SK-N-SH (cell line): ENCODE measurements at regions not wholly inside any gene's neighbourhood (a gene's known extent, or its start where the extent isn't known, plus 50 kb on each side); places are given as distances from the start of the nearest gene placed in this dataset.
"Not testable (repeated sequence)": the region's sequence is repeated elsewhere in the genome, so short reads cannot be mapped to it uniquely, and the experiment has no call there.

Experiments used
- CTCF ChIA-PET: fragments of 300-600, 350-600 bp; formaldehyde crosslinking; extraction: SDS; loops from one replicate; lab custom pipeline; 2021; lab: Yijun Ruan, JAX
- POLR2A ChIA-PET: fragments of 350-600 bp; sonication (Branson Sonifier 250); formaldehyde crosslinking; extraction: SDS; loops from one replicate; lab custom pipeline; 2020; ENCODE audit warnings: antibody characterized with exemption, inconsistent platforms; lab: Yijun Ruan, JAX
- DNase-seq: peaks from one replicate; pipeline ENCODE4 v3.0.0; 2012
- H2AFZ ChIP-seq: fragments of 200-600 bp; sonication (generic); 2 replicates; pipeline ENCODE4 v1.8.1; 2016; ENCODE audit warnings: antibody characterized with exemption, mild to moderate bottlenecking, low read depth
- H3F3A ChIP-seq: fragments of 200-600 bp; sonication (generic); replicated peaks from 2 replicates; pipeline ENCODE3; 2016; ENCODE audit warnings: antibody characterized with exemption, mild to moderate bottlenecking; ENCODE audit not compliant: insufficient read depth
- H3K27ac ChIP-seq, 2 experiments: fragments of 200-500 bp in 1 of 2; fragments of 200-600 bp in 1 of 2; sonication (Bioruptor generic) in 1 of 2; sonication (generic), shearing (Covaris generic) in 1 of 2; 2 replicates each; pipeline versions ENCODE4 v1.5.1 to v1.6.1; 2014 to 2016; ENCODE audit warnings: low read depth in 2 of 2, inconsistent platforms in 1 of 2, low read length in 1 of 2, mild to moderate bottlenecking in 1 of 2, mixed read lengths in 1 of 2
- H3K27me3 ChIP-seq: fragments of 200-600 bp; sonication (generic), shearing (Covaris generic); 2 replicates; pipeline ENCODE4 v1.6.1; 2016; ENCODE audit warnings: mixed run types; ENCODE audit not compliant: insufficient read depth
- H3K36me3 ChIP-seq, 2 experiments: fragments of 200-500 bp in 1 of 2; fragments of 200-600 bp in 1 of 2; sonication (Bioruptor generic) in 1 of 2; sonication (generic) in 1 of 2; replicated peaks in 1 of 2; 2 replicates each; pipeline versions ENCODE3 to v1.5.1; 2014 to 2016; ENCODE audit warnings: low read length in 1 of 2, mild to moderate bottlenecking in 1 of 2; ENCODE audit not compliant: insufficient read depth in 2 of 2, control insufficient read depth in 1 of 2
- H3K4me1 ChIP-seq, 2 experiments: fragments of 200-500 bp in 1 of 2; fragments of 200-600 bp in 1 of 2; sonication (Bioruptor generic) in 1 of 2; sonication (generic), shearing (Covaris generic) in 1 of 2; 2 replicates each; pipeline versions ENCODE4 v1.5.1 to v1.6.1; 2014 to 2016; ENCODE audit warnings: low read depth in 1 of 2, low read length in 1 of 2, mixed run types in 1 of 2; ENCODE audit not compliant: insufficient read depth in 2 of 2, control insufficient read depth in 1 of 2
- H3K4me2 ChIP-seq: fragments of 200-600 bp; sonication (generic), shearing (Covaris generic); 2 replicates; pipeline ENCODE4 v1.6.1; 2017; ENCODE audit warnings: mixed run types
- H3K4me3 ChIP-seq, 2 experiments: fragments of 200-500 bp in 1 of 2; fragments of 200-600 bp in 1 of 2; sonication (Bioruptor generic) in 1 of 2; sonication (generic), shearing (Covaris generic) in 1 of 2; 2 replicates each; pipeline versions ENCODE4 v1.5.1 to v1.8.1; 2014 to 2016; ENCODE audit warnings: low read depth in 2 of 2, inconsistent platforms in 1 of 2, low read length in 1 of 2, mild to moderate bottlenecking in 1 of 2, mixed read lengths in 1 of 2, moderate library complexity in 1 of 2
- H3K79me2 ChIP-seq: fragments of 200-600 bp; sonication (generic); 2 replicates; pipeline ENCODE4 v1.8.1; 2017; ENCODE audit warnings: mild to moderate bottlenecking; ENCODE audit not compliant: insufficient read depth
- H3K9ac ChIP-seq: fragments of 200-600 bp; sonication (generic); 2 replicates; pipeline ENCODE4 v1.6.1; 2017; ENCODE audit warnings: mixed run types
- H3K9me2 ChIP-seq: fragments of 200-600 bp; sonication (generic); 2 replicates; pipeline ENCODE4 v1.6.1; 2017; ENCODE audit warnings: mixed run types
- H3K9me3 ChIP-seq: fragments of 200-600 bp; sonication (generic); 2 replicates; pipeline ENCODE4 v1.6.1; 2017; ENCODE audit warnings: mixed run types, mild to moderate bottlenecking, moderate library complexity
- H4K20me1 ChIP-seq: fragments of 200-600 bp; sonication (generic); 2 replicates; pipeline ENCODE4 v1.6.1; 2017; ENCODE audit warnings: mild to moderate bottlenecking, mixed run types; ENCODE audit not compliant: insufficient read depth
- CTCF ChIP-seq: fragments of 200-600 bp; sonication (generic); IDR thresholded peaks from 2 replicates; pipeline ENCODE4 v1.6.1; 2017; ENCODE audit warnings: antibody characterized with exemption, mild to moderate bottlenecking, moderate library complexity
- EP300 ChIP-seq, 2 experiments: IDR thresholded peaks; 2 replicates each; pipeline versions ENCODE4 v1.4.0 to v1.6.1; 2012; ENCODE audit warnings: borderline replicate concordance in 1 of 2, low read depth in 1 of 2, low read length in 1 of 2
- FOSL2 ChIP-seq: IDR thresholded peaks from 2 replicates; pipeline ENCODE4 v1.4.0; 2012; ENCODE audit warnings: low read depth, mild to moderate bottlenecking, moderate library complexity, borderline replicate concordance
- FOXJ3 ChIP-seq: sonication (generic); formaldehyde crosslinking; IDR thresholded peaks from 2 replicates; pipeline ENCODE4 v1.5.1; 2020; ENCODE audit warnings: mild to moderate bottlenecking, missing genetic modification reagents
- FOXM1 ChIP-seq: IDR thresholded peaks from 2 replicates; pipeline ENCODE4 v1.4.0; 2012; ENCODE audit warnings: low read depth, mild to moderate bottlenecking
- GATA2 ChIP-seq: sonication (generic); formaldehyde crosslinking; IDR thresholded peaks from 2 replicates; pipeline ENCODE4 v1.5.0; 2020; ENCODE audit warnings: mild to moderate bottlenecking, missing genetic modification reagents
- MAX ChIP-seq: IDR thresholded peaks from 2 replicates; pipeline ENCODE4 v1.4.0; 2012; ENCODE audit warnings: low read depth
- MEF2A ChIP-seq: IDR thresholded peaks from 2 replicates; pipeline ENCODE4 v1.4.0; 2012; ENCODE audit warnings: low read depth, borderline replicate concordance
- MXI1 ChIP-seq: IDR thresholded peaks from 2 replicates; pipeline ENCODE4 v1.6.1; 2012; ENCODE audit warnings: mild to moderate bottlenecking, low read depth, low read length, improper control_type of control experiment
- NFIC ChIP-seq: IDR thresholded peaks from 2 replicates; pipeline ENCODE4 v1.4.0; 2012; ENCODE audit warnings: borderline replicate concordance
- REST ChIP-seq: IDR thresholded peaks from 2 replicates; pipeline ENCODE4 v1.6.1; 2012; ENCODE audit warnings: mild to moderate bottlenecking, low read depth, low read length, moderate library complexity
- RFX5 ChIP-seq: IDR thresholded peaks from 2 replicates; pipeline ENCODE4 v1.6.1; 2012; ENCODE audit warnings: mild to moderate bottlenecking, improper control_type of control experiment, low read length
- RXRA ChIP-seq: IDR thresholded peaks from 2 replicates; pipeline ENCODE4 v1.4.0; 2012; ENCODE audit warnings: low read depth, mild to moderate bottlenecking, borderline replicate concordance
- TCF12 ChIP-seq: IDR thresholded peaks from 2 replicates; pipeline ENCODE4 v1.4.0; 2012
- TEAD4 ChIP-seq: IDR thresholded peaks from 2 replicates; pipeline ENCODE4 v1.4.0; 2012; ENCODE audit warnings: mild to moderate bottlenecking, borderline replicate concordance; ENCODE audit not compliant: insufficient read depth
- USF1 ChIP-seq: IDR thresholded peaks from 2 replicates; pipeline ENCODE4 v1.4.0; 2012; ENCODE audit warnings: low read depth, borderline replicate concordance
- USF2 ChIP-seq: fragments of 150-350 bp; IDR thresholded peaks from 2 replicates; pipeline ENCODE4 v1.6.1; 2017; ENCODE audit warnings: antibody characterized with exemption, low read length, low read depth, borderline replicate concordance
- ZBTB33 ChIP-seq: IDR thresholded peaks from 2 replicates; pipeline ENCODE4 v1.4.0; 2012; ENCODE audit warnings: low read depth, borderline replicate concordance
- WGBS: methylation state at CpG from one replicate; pipeline ENCODE4 v1.1.6; 2017; ENCODE audit warnings: low lambda C conversion rate; 5-methylcytosine and 5-hydroxymethylcytosine counted together

GRCh38 chr11:87803748-87804147, 371.5 kb downstream of the RAB38 start (continued):
- TF ChIP-seq FOXJ3: no peak
- TF ChIP-seq MXI1: no peak
- no peak for TF ChIP-seq MEF2A
- TF ChIP-seq TEAD4: no peak

- whole genome bisulfite sequencing: 25% methylated on average over 7 of the region's 7 CpGs
- not testable (repeated sequence) for H3K9me2 ChIP-seq
Measured at GRCh38 chr11:87784862-87785261, 390.4 kb downstream of the RAB38 start.

GRCh38 chr11:87780068-87780413, 395.2 kb downstream of the RAB38 start:
- DNase-seq: no peak
- no peaks in the 10 kb centered on the region for H3K9me2 ChIP-seq
- no peaks in the 10 kb centered on the region for H3K9me3 ChIP-seq
- no peak overlapping the region for H2AFZ ChIP-seq
- H3K27me3 ChIP-seq: no peaks in the 10 kb centered on the region
- no peak overlapping the region for H3K27ac ChIP-seq
- H3K79me2 ChIP-seq: no peaks in the 10 kb centered on the region
- no peak overlapping the region for H3K4me2 ChIP-seq
- H4K20me1 ChIP-seq: no peaks in the 10 kb centered on the region
- no peak overlapping the region for H3K9ac ChIP-seq
- no peaks in the 10 kb centered on the region for H3F3A ChIP-seq
- no peaks in the 10 kb centered on the region for H3K36me3 ChIP-seq
- no peaks in the 10 kb centered on the region for H3K4me1 ChIP-seq
- CTCF ChIA-PET: interaction anchor here (1.0 kb wide), 1 partner anchor 12 kb away, joined by 3 read pairs; no protein-coding TSS in a partner anchor
- POLR2A ChIA-PET: no interaction called here
- H3K4me3 ChIP-seq: no peak overlapping the region
- TF ChIP-seq RXRA (no peak), EP300 (IDR thresholded peaks at IDR 0.05; ENCODE audit: borderline replicate concordance in 1 of 2, low read depth in 1 of 2, low read length in 1 of 2) (no peak), FOXM1 (no peak), USF2 (no peak), USF1 (no peak), REST (no peak), CTCF (no peak), MAX (no peak), NFIC (no peak), RFX5 (no peak), FOSL2 (no peak), MXI1 (no peak), ZBTB33 (no peak), TCF12 (no peak), GATA2 (CRISPR knock-in tag) (no peak)

More at GRCh38 chr11:87784862-87785261, 390.4 kb downstream of the RAB38 start:
- H3K36me3 ChIP-seq, H3K9me3 ChIP-seq, POLR2A ChIA-PET, H2AFZ ChIP-seq, H3F3A ChIP-seq, H3K27me3 ChIP-seq, H3K4me3 ChIP-seq, CTCF ChIA-PET, DNase-seq, H3K4me1 ChIP-seq, H3K27ac ChIP-seq, H4K20me1 ChIP-seq, H3K9ac ChIP-seq, H3K79me2 ChIP-seq, H3K4me2 ChIP-seq: not testable (repeated sequence)
